H9 (cell line): ENCODE measurements at regions not wholly inside any gene's neighbourhood (a gene's known extent, or its start where the extent isn't known, plus 50 kb on each side); places are given as distances from the start of the nearest gene placed in this dataset.

Experiments
- DNase-seq: peaks from one replicate; pipeline ENCODE4 v3.0.0-alpha.2; 2017
- H2AFZ ChIP-seq: one replicate; pipeline ENCODE4 v1.6.1; 2013; ENCODE audit warnings: mild to moderate bottlenecking, low read length, control low read depth, moderate library complexity
- H2AK5ac ChIP-seq: 2 replicates; pipeline ENCODE4 v1.6.1; 2013; ENCODE audit warnings: low read length, control low read depth, mixed read lengths; ENCODE audit not compliant: insufficient read length
- H2BK120ac ChIP-seq: one replicate; pipeline ENCODE4 v1.6.1; 2013; ENCODE audit warnings: low read depth, mild to moderate bottlenecking, low read length, control low read depth, inconsistent platforms; ENCODE audit not compliant: poor library complexity, severe bottlenecking
- H2BK12ac ChIP-seq: 2 replicates; pipeline ENCODE4 v1.6.1; 2013; ENCODE audit warnings: low read length, control low read depth, mixed read lengths, low read depth; ENCODE audit not compliant: insufficient read length
- H2BK15ac ChIP-seq: 2 replicates; pipeline ENCODE4 v1.6.1; 2013; ENCODE audit warnings: low read depth, low read length, control low read depth
- H2BK20ac ChIP-seq: one replicate; pipeline ENCODE4 v1.6.1; 2013; ENCODE audit warnings: low read depth, mild to moderate bottlenecking, low read length, control low read depth, inconsistent platforms; ENCODE audit not compliant: poor library complexity, severe bottlenecking
- H2BK5ac ChIP-seq: 2 replicates; pipeline ENCODE4 v1.6.1; 2013; ENCODE audit warnings: low read length, control low read depth, mixed read lengths; ENCODE audit not compliant: insufficient read length
- H3K14ac ChIP-seq: 2 replicates; pipeline ENCODE4 v1.6.1; 2013; ENCODE audit warnings: low read length, control low read depth; ENCODE audit not compliant: insufficient read depth
- H3K18ac ChIP-seq: 2 replicates; pipeline ENCODE4 v1.6.1; 2013; ENCODE audit warnings: low read depth, mild to moderate bottlenecking, mixed read lengths, low read length, control low read depth; ENCODE audit not compliant: insufficient read length
- H3K23ac ChIP-seq: 2 replicates; pipeline ENCODE4 v1.6.1; 2013; ENCODE audit warnings: low read length, control low read depth, mixed read lengths, low read depth; ENCODE audit not compliant: insufficient read length
- H3K23me2 ChIP-seq: 2 replicates; pipeline ENCODE4 v1.6.1; 2013; ENCODE audit warnings: low read depth, mild to moderate bottlenecking, mixed read lengths, low read length, control low read depth; ENCODE audit not compliant: insufficient read length, poor library complexity, severe bottlenecking
- H3K27ac ChIP-seq: 2 replicates; pipeline ENCODE4 v1.5.1; 2013; ENCODE audit warnings: low read length, control low read depth, mixed read lengths, low read depth; ENCODE audit not compliant: insufficient read length
- H3K27me3 ChIP-seq: 2 replicates; pipeline ENCODE4 v1.6.1; 2013; ENCODE audit warnings: low read length, control low read depth, inconsistent platforms; ENCODE audit not compliant: insufficient read depth
- H3K4ac ChIP-seq: 2 replicates; pipeline ENCODE4 v1.6.1; 2013; ENCODE audit warnings: low read depth, mild to moderate bottlenecking, control low read depth, inconsistent platforms, low read length, moderate library complexity
- H3K4me1 ChIP-seq: 2 replicates; pipeline ENCODE4 v1.6.1; 2013; ENCODE audit warnings: low read length, control low read depth, inconsistent platforms; ENCODE audit not compliant: insufficient read depth
- H3K4me2 ChIP-seq: 2 replicates; pipeline ENCODE4 v1.6.1; 2013; ENCODE audit warnings: low read length, control low read depth, mixed read lengths; ENCODE audit not compliant: insufficient read length, insufficient read depth
- H3K56ac ChIP-seq: 2 replicates; pipeline ENCODE4 v1.6.1; 2013; ENCODE audit warnings: low read depth, mild to moderate bottlenecking, mixed read lengths, low read length, control low read depth; ENCODE audit not compliant: insufficient read length
- H3K79me1 ChIP-seq: 2 replicates; pipeline ENCODE4 v1.6.1; 2013; ENCODE audit warnings: low read depth, mild to moderate bottlenecking, moderate library complexity, low read length, control low read depth, inconsistent platforms; ENCODE audit not compliant: insufficient read depth, poor library complexity, severe bottlenecking
- H3K79me2 ChIP-seq: 2 replicates; pipeline ENCODE4 v1.6.1; 2013; ENCODE audit warnings: low read length, control low read depth, inconsistent platforms; ENCODE audit not compliant: insufficient read depth
- H3K9ac ChIP-seq: 2 replicates; pipeline ENCODE4 v1.6.1; 2013; ENCODE audit warnings: low read length, control low read depth, mixed read lengths; ENCODE audit not compliant: insufficient read length; ENCODE audit errors: extremely low read depth
- H3K9me3 ChIP-seq: one replicate; pipeline ENCODE4 v1.6.1; 2013; ENCODE audit warnings: low read depth, low read length, inconsistent platforms; ENCODE audit not compliant: control insufficient read depth
- H3T11ph ChIP-seq: one replicate; pipeline ENCODE4 v1.6.1; 2013; ENCODE audit warnings: mild to moderate bottlenecking, low read length, control low read depth, inconsistent platforms
- H4K20me1 ChIP-seq: one replicate; pipeline ENCODE4 v1.6.1; 2013; ENCODE audit not compliant: control insufficient read depth, insufficient read length, insufficient read depth
- H4K5ac ChIP-seq: 2 replicates; pipeline ENCODE4 v1.6.1; 2013; ENCODE audit warnings: low read depth, mild to moderate bottlenecking, mixed read lengths, low read length, control low read depth; ENCODE audit not compliant: insufficient read length
- H4K8ac ChIP-seq: replicated peaks from 2 replicates; pipeline ENCODE4 v1.6.1; 2013; ENCODE audit warnings: low read length, control low read depth, mixed read lengths, low read depth; ENCODE audit not compliant: insufficient read length
- H4K91ac ChIP-seq: 2 replicates; pipeline ENCODE4 v1.6.1; 2013; ENCODE audit warnings: low read depth, mild to moderate bottlenecking, moderate library complexity, mixed read lengths, low read length, control low read depth; ENCODE audit not compliant: insufficient read length
- H3K27ac Mint-ChIP-seq, 3 experiments: 2 replicates in 2 of 3; 3 replicates in 1 of 3; pipeline ENCODE4 v1.8.0; 2020 to 2021; ENCODE audit warnings: mixed read lengths in 3 of 3, mild to moderate bottlenecking in 1 of 3, moderate library complexity in 1 of 3
- H3K27me3 Mint-ChIP-seq: 2 replicates; pipeline ENCODE4 v1.8.0; 2021; ENCODE audit warnings: low read depth, mild to moderate bottlenecking, moderate library complexity, mixed read lengths
- H3K36me3 Mint-ChIP-seq, 3 experiments: 2 replicates in 2 of 3; 3 replicates in 1 of 3; pipeline ENCODE4 v1.8.0; 2020 to 2021; ENCODE audit warnings: low read depth in 3 of 3, mixed read lengths in 3 of 3; ENCODE audit not compliant: insufficient read depth in 1 of 3
- H3K4me1 Mint-ChIP-seq, 2 experiments: 2 replicates each; pipeline ENCODE4 v1.8.0; 2020; ENCODE audit warnings: mixed read lengths in 2 of 2
- H3K4me3 Mint-ChIP-seq, 2 experiments: 2 replicates in 1 of 2; 3 replicates in 1 of 2; pipeline ENCODE4 v1.8.0; 2020 to 2021; ENCODE audit warnings: mild to moderate bottlenecking in 2 of 2, mixed read lengths in 2 of 2, moderate library complexity in 1 of 2
- H3K9me3 Mint-ChIP-seq, 2 experiments: 2 replicates in 1 of 2; 3 replicates in 1 of 2; pipeline ENCODE4 v1.8.0; 2020; ENCODE audit warnings: mild to moderate bottlenecking in 2 of 2, mixed read lengths in 2 of 2, moderate library complexity in 1 of 2
- CTCF ChIP-seq: fragments of 200-600 bp; sonication (generic); conservative IDR thresholded peaks from 3 replicates; pipeline ENCODE4 v1.8.0; 2021; ENCODE audit warnings: antibody characterized with exemption, mild to moderate bottlenecking
- WGBS: extraction: QIAGEN DNeasy Blood & Tissue Kit; methylation state at CpG from one replicate; pipeline ENCODE4 v1.1.7; 2013; ENCODE audit warnings: missing lambda C conversion rate, low lambda C conversion rate, mixed read lengths; ENCODE audit not compliant: insufficient read length; ENCODE audit errors: extremely low coverage; 5-methylcytosine and 5-hydroxymethylcytosine counted together

GRCh38 chr5:52051759-52052158 is 668.5 kb downstream of the ISL1 start:
- no peaks in the 10 kb centered on the region for H3K4me1 ChIP-seq
- H3T11ph ChIP-seq, result no peak overlapping the region
- H4K91ac ChIP-seq, result no peak overlapping the region
- no peak overlapping the region for H3K27ac ChIP-seq
- no peak overlapping the region for H3K9ac ChIP-seq
- Mint-ChIP-seq H3K27me3 (no peaks in the 10 kb centered on the region), H3K27ac (no peak overlapping the region), H3K36me3 (no peaks in the 10 kb centered on the region), H3K4me1 (no peaks in the 10 kb centered on the region), H3K9me3 (no peaks in the 10 kb centered on the region; a peak in 1 of 5 replicates), H3K4me3 (no peak overlapping the region)
- WGBS, result no CpG with 5 or more reads among the region's 3 CpGs
- H4K20me1 ChIP-seq, result no peaks in the 10 kb centered on the region
- no peak overlapping the region for H3K4ac ChIP-seq
- no peak overlapping the region for H3K4me2 ChIP-seq
- H3K79me2 ChIP-seq, result no peaks in the 10 kb centered on the region
- TF ChIP-seq CTCF, result no peak
- H2BK120ac ChIP-seq, result no peak overlapping the region
- no peak overlapping the region for H3K18ac ChIP-seq
- H3K23me2 ChIP-seq, result no peaks in the 10 kb centered on the region
- no peak overlapping the region for H2BK15ac ChIP-seq
- no peak overlapping the region for H3K23ac ChIP-seq
- no peak overlapping the region for H4K8ac ChIP-seq
- no peak overlapping the region for H2BK12ac ChIP-seq
- H2AK5ac ChIP-seq, result no peak overlapping the region
- no peaks in the 10 kb centered on the region for H3K79me1 ChIP-seq
- no peak overlapping the region for H2AFZ ChIP-seq
- DNase-seq, result no peak
- no peaks in the 10 kb centered on the region for H3K27me3 ChIP-seq
- no peak overlapping the region for H2BK20ac ChIP-seq
- H2BK5ac ChIP-seq, result no peak overlapping the region
- no peak overlapping the region for H3K56ac ChIP-seq
- no peak overlapping the region for H3K14ac ChIP-seq
- no peak overlapping the region for H4K5ac ChIP-seq
- no peaks in the 10 kb centered on the region for H3K9me3 ChIP-seq
